DMS53 (cell line): ENCODE measurements at regions not wholly inside any gene's neighbourhood (a gene's known extent, or its start where the extent isn't known, plus 50 kb on each side); places are given as distances from the start of the nearest gene placed in this dataset.
"Not testable (repeated sequence)": the region's sequence is repeated elsewhere in the genome, so short reads cannot be mapped to it uniquely, and the experiment has no call there.

Source experiments
- DNase-seq: peaks from one replicate; lab custom pipeline; 2025; lab: John Stamatoyannopoulos, UW

GRCh38 chr5:60488466-60489130 lies 211.4 kb downstream of the DEPDC1B start:
- no peak for DNase-seq

GRCh38 chr5:60487885-60488442 lies 212.0 kb downstream of the DEPDC1B start:
- DNase-seq: peak; percentile 81

GRCh38 chr5:60487476-60487875 lies 212.5 kb downstream of the DEPDC1B start:
- peak; percentile 69 for DNase-seq

- DNase-seq: no peak
Measured at GRCh38 chr5:60485361-60485760, 214.6 kb downstream of the DEPDC1B start.

- DNase-seq: no peak
Measured at GRCh38 chr5:60483050-60483449, 216.9 kb downstream of the DEPDC1B start.

- peak; percentile 48 for DNase-seq
Measured at GRCh38 chr5:60482301-60482700, 217.7 kb downstream of the DEPDC1B start.

- DNase-seq: no peak
Measured at GRCh38 chr5:60479542-60479941, 220.4 kb downstream of the DEPDC1B start.

GRCh38 chr5:60477849-60478248 lies 222.1 kb downstream of the DEPDC1B start:
- no peak for DNase-seq

- no peak for DNase-seq
Measured at GRCh38 chr5:60473654-60474053, 226.3 kb downstream of the DEPDC1B start.

GRCh38 chr5:60473027-60473426 lies 226.9 kb downstream of the DEPDC1B start:
- not testable (repeated sequence) for DNase-seq

- DNase-seq: no peak
Measured at GRCh38 chr5:60470881-60471280, 229.1 kb downstream of the DEPDC1B start.

GRCh38 chr5:60469286-60469685 lies 230.7 kb downstream of the DEPDC1B start:
- no peak for DNase-seq

- peak; percentile 4 for DNase-seq
Measured at GRCh38 chr5:60463179-60463868, 236.6 kb downstream of the DEPDC1B start.

- no peak for DNase-seq
Measured at GRCh38 chr5:60458666-60459065, 241.3 kb downstream of the DEPDC1B start.

GRCh38 chr5:60457233-60457632 lies 242.7 kb downstream of the DEPDC1B start:
- no peak for DNase-seq

GRCh38 chr5:60455589-60455988 lies 244.4 kb downstream of the DEPDC1B start:
- no peak for DNase-seq

GRCh38 chr5:60454277-60454676 lies 245.7 kb downstream of the DEPDC1B start:
- DNase-seq: not testable (repeated sequence)

GRCh38 chr5:60453186-60453976 lies 246.6 kb downstream of the DEPDC1B start:
- no peak for DNase-seq

GRCh38 chr5:60448600-60448999 lies 251.4 kb downstream of the DEPDC1B start:
- DNase-seq: no peak

GRCh38 chr5:60447488-60447920 lies 252.5 kb downstream of the DEPDC1B start:
- DNase-seq: peak; percentile 41

- peak; percentile 14 for DNase-seq
Measured at GRCh38 chr5:60446917-60447316, 253.0 kb downstream of the DEPDC1B start.

- no peak for DNase-seq
Measured at GRCh38 chr5:60445921-60446320, 254.0 kb downstream of the DEPDC1B start.
